ENCODE measurements at regions not wholly inside any gene's neighbourhood (a gene's known extent, or its start where the extent isn't known, plus 50 kb on each side); places are given as distances from the start of the nearest gene placed in this dataset.

DNA sequence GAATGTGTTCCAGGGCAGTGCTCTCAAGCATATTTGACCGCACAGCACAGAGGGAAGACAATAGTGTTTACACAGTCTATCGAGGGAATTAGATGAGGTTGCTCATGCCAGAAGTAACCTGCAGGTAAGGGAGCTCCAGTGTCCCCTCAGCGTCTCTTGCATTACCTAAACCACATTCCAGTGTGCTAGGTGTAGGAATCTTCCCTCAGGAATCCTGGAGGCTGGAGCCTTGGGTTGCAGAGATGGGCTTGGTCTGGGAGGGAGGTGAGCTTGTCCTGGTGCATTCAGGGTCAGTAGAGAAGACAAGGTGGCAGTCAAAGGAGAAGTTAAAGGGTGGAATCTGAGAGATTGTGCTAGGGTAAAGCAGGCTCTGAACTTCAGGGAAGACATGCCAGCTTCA, 56.3 kb downstream of the SOX14 start:
- H3K27me3 ChIP-seq (replicated peaks in 1 of 7), result peaks cover 0 to 7% (median 0%) of the 10 kb centered on the region in 7 donors
- H3K4me1 ChIP-seq, result no peaks in the 10 kb centered on the region
- intact Hi-C loops (cut with DNase I; ENCODE audit: low total_unique reads), result no loop called here
- no peak overlapping the region for H3K4me3 ChIP-seq
- no peaks in the 10 kb centered on the region for H3K9me3 ChIP-seq
- H3K36me3 ChIP-seq, result no peaks in the 10 kb centered on the region
- WGBS, 5 donors, result 66 to 89% (median 82%) methylated on average over 3 of the region's 3 CpGs
- TF ChIP-seq, protein P1, sequence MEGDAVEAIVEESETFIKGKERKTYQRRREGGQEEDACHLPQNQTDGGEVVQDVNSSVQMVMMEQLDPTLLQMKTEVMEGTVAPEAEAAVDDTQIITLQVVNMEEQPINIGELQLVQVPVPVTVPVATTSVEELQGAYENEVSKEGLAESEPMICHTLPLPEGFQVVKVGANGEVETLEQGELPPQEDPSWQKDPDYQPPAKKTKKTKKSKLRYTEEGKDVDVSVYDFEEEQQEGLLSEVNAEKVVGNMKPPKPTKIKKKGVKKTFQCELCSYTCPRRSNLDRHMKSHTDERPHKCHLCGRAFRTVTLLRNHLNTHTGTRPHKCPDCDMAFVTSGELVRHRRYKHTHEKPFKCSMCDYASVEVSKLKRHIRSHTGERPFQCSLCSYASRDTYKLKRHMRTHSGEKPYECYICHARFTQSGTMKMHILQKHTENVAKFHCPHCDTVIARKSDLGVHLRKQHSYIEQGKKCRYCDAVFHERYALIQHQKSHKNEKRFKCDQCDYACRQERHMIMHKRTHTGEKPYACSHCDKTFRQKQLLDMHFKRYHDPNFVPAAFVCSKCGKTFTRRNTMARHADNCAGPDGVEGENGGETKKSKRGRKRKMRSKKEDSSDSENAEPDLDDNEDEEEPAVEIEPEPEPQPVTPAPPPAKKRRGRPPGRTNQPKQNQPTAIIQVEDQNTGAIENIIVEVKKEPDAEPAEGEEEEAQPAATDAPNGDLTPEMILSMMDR (IDR thresholded peaks at IDR 0.05 in 8 of 11, conservative IDR thresholded peaks at IDR 0.05 in 3 of 11), result no peak
- TF ChIP-seq POLR2AphosphoS5 (IDR thresholded peaks at IDR 0.05), result no peak
- no peak for TF ChIP-seq POLR2A (IDR thresholded peaks at IDR 0.05)
- DNase-seq, result no peak
- no peak overlapping the region for H3K27ac ChIP-seq

DNA sequence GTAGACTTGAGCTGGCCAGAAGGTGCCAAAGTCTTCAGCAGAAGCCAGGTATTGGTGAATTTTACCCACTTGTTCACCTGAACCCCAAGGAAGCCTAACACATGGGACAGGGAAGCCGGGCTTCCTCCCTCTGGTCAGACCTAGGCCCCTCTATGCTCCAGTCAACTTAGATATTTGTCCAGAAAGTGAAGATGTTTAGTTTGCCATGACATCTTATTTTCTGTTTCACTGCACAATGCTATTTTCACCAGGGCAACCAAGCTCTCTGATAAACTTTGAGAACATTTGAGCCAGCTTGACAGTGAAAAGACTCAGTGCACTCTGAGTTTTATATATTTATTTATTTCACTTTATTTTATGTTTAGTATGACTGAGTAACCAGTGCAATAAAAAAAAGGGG, 71.0 kb downstream of the SOX14 start:
- DNase-seq, result no peak
- no peak overlapping the region for H3K4me3 ChIP-seq
- H3K36me3 ChIP-seq, result no peaks in the 10 kb centered on the region
- no peaks in the 10 kb centered on the region for H3K4me1 ChIP-seq
- intact Hi-C loops (cut with DNase I; ENCODE audit: low total_unique reads), result no loop called here
- TF ChIP-seq, protein P1 (IDR thresholded peaks at IDR 0.05 in 8 of 11, conservative IDR thresholded peaks at IDR 0.05 in 3 of 11), result no peak
- no peak for TF ChIP-seq POLR2AphosphoS5 (IDR thresholded peaks at IDR 0.05)
- no peak for TF ChIP-seq POLR2A (IDR thresholded peaks at IDR 0.05)
- peaks cover 0 to 12% (median 2%) of the 10 kb centered on the region in 8 donors for H3K9me3 ChIP-seq
- H3K27me3 ChIP-seq (replicated peaks in 1 of 7), result peaks cover 0 to 14% (median 0%) of the 10 kb centered on the region in 7 donors
- H3K27ac ChIP-seq, result no peak overlapping the region
- WGBS, 5 donors, result 55 to 89% (median 82%) methylated on average over 1 of the region's 1 CpG

DNA sequence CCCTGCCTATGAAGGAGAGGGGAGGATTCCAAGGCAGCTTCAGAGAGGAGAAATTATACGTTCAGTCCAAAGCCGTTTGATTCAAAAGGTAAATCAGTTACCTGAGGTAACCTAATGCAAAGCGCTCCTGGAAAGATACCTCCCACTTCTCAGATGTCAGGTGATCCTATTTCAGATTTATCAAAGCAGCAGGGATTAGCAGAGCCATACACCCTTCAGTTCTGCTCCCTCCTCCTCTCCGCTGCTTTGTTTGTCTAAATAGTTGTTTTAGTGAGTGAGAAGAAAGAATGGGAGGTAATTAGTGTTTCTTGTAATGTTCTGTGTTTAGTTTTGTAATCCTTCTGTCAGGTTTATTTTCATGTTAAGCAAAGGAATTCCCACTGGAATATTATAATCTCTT, 81.1 kb downstream of the SOX14 start:
- Histone ChIP-seq H3K27me3 (replicated peaks in 1 of 7) (peaks cover 0 to 4% (median 0%) of the 10 kb centered on the region in 7 donors), H3K4me3 (no peak overlapping the region), H3K27ac (no peak overlapping the region), H3K4me1 (no peaks in the 10 kb centered on the region), H3K9me3 (peaks cover 0 to 5% (median 0%) of the 10 kb centered on the region in 8 donors), H3K36me3 (no peaks in the 10 kb centered on the region)
- intact Hi-C loops (cut with DNase I; ENCODE audit: low total_unique reads), result no loop called here
- no peak for DNase-seq
- 44 to 60% (median 56%) methylated on average over 4 of the region's 4 CpGs for WGBS, 5 donors
- TF ChIP-seq POLR2A (IDR thresholded peaks at IDR 0.05) (no peak), POLR2AphosphoS5 (IDR thresholded peaks at IDR 0.05) (no peak)
- TF ChIP-seq, protein P1 (IDR thresholded peaks at IDR 0.05 in 8 of 11, conservative IDR thresholded peaks at IDR 0.05 in 3 of 11), result no peak

GRCh38 chr3:137845666-137846065, 81.6 kb downstream of the SOX14 start:
- TF ChIP-seq, protein P1 (IDR thresholded peaks at IDR 0.05 in 8 of 11, conservative IDR thresholded peaks at IDR 0.05 in 3 of 11), result no peak
- TF ChIP-seq POLR2AphosphoS5 (IDR thresholded peaks at IDR 0.05) (no peak), POLR2A (IDR thresholded peaks at IDR 0.05) (no peak)
- intact Hi-C loops (cut with DNase I; ENCODE audit: low total_unique reads), result no loop called here
- Histone ChIP-seq H3K27ac (no peak overlapping the region), H3K4me1 (no peaks in the 10 kb centered on the region), H3K27me3 (replicated peaks in 1 of 7) (peaks cover 0 to 4% (median 0%) of the 10 kb centered on the region in 7 donors), H3K36me3 (no peaks in the 10 kb centered on the region), H3K9me3 (peaks cover 0 to 5% (median 0%) of the 10 kb centered on the region in 8 donors), H3K4me3 (no peak overlapping the region)
- WGBS, 5 donors, result 63 to 77% (median 73%) methylated on average over 3 of the region's 3 CpGs
- DNase-seq, result no peak
